ENCODE measurements at regions not wholly inside any gene's neighbourhood (a gene's known extent, or its start where the extent isn't known, plus 50 kb on each side); places are given as distances from the start of the nearest gene placed in this dataset.

DNA sequence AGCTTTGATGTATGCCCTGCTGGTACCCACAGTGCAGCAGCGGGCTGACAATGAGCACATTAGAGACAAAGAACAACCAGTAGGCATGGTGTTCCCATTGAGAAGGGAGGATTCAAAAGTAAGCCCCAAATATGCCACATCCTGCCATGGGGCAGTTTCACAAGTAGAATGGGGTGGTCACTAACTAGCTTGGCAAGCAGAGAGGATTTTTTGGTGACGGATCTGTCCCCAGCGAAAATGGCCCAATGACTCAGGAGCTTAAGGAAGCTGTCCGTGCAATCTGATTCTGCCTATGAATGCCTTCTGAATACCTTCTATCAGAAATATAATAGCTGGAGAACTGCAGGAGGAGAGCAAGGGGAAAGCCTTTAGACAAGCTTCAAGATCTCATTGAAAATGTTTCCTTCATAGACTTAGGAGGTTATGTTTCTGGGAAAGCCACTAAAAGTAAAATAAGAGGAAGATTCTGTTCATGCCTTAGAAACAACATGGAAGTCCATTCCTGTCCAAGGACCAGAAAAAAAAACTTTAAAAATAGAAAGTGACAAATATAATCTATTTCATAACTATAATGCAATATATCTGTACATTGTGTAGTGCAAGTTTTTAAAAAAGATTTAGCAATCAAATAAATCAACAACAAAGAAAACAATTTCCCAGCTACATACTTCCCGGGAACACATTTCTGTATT lies 117.5 kb upstream of the SLC14A2 start:
- ATAC-seq, result no peak

DNA sequence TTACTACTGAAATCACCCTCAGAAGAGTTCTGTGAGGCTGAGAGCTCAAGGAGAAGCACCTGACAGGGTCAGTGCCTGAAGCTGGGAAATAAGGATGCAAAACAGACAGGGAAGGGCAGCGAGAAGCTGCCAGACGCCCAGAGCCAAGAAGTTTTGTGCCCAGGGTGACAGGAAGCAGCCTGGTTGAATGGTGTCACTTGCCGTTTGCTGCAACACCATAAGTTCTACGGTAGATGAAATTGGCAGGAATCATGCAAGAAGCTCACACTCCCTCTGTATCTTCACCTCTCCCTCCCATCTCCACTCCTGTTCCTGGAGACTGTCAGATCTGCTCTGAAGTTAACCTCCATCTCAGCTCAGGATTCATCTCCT lies 117.0 kb upstream of the SLC14A2 start:
- ATAC-seq, result no peak

DNA sequence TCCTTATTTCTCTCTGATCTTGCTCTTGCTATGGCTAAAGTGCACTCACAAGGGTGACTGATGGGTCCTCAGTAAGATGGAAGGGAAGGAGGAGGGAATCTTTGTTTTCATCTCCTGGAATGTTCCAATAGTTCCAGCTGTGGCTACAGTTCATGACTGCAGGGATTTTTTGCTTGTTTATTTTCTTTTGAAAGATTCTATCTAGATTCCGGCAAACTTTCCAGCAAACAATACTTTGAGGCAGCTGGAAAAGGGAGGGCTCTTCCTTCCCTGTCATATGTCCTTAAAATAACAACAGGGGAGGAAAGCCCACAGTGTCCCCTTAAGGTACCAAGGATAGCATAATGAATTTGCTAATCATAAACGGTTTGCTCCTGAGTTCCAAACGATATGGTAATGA lies 111.3 kb upstream of the SLC14A2 start:
- ATAC-seq, result no peak

DNA sequence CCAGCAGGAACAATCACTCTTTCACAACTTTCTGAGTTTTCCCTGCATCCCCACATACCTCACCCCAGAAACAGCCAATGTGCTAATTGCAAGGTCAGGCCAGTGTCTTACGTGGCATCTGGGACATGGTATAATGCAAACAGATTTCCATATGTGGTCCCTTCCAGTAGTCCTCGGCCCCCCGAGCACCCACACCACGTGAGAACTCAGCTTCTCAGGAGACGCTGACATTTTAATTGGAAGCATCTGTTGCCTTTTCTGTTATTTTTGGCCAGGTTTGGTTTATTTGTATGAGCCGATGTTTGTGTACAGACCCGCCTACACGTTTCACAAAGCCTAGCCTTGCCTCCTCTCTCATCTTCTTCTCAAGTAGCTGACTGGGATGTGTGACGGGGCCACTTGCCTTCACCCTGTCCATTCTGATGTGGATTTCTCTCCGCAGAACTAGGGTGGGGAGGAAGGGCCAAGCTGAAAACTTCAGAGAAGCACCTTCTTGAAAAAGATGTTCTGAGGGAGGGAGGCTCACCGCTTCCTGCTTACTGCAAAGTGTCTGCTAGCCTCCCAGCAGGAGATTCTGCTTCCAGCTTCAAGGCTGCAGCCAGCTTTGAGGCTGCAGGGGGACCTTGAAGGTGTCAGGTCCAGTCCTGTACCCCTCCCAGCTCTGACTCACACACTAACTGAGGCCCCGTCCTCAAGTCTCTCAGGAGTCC lies 109.6 kb upstream of the SLC14A2 start:
- no peak for ATAC-seq

DNA sequence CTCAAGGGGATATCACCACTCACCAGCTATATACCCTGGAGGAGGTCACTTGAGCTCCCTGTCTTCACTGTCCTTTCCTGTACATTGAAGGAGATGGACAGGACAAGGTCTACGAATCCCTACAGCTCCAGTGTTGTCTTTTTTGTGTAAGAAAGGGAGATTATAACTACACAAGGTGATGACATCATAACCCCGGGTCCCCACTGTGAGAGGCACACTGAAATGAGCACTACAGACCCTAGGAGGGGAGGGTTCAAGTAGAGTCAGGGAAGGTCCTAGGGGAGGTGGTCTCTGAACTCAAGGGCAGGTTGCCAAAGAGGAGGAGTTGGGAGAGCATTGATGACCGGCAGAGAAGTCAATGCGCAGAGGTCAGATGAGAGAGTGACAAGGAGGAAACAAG lies 108.3 kb upstream of the SLC14A2 start:
- no peak for ATAC-seq

DNA sequence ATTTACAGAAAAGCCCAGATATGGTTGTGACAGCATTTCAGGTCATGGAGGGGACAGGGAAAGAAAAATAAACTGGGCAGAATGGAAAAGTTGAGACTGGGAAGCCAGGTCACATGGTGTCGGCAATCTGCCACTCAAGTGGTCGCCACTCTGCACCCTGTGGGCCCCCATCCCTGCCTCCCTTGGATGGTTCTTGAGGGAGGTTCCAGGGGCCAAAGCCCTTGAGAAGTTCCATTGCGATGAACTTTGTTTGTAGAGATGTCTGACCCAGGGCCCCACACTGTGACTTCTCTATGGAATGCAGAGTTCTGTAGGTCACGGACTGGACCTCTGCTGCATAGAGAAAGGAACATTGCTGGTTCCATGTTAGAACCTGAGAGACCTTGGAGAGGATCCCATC lies 105.7 kb upstream of the SLC14A2 start:
- ATAC-seq, result no peak

DNA sequence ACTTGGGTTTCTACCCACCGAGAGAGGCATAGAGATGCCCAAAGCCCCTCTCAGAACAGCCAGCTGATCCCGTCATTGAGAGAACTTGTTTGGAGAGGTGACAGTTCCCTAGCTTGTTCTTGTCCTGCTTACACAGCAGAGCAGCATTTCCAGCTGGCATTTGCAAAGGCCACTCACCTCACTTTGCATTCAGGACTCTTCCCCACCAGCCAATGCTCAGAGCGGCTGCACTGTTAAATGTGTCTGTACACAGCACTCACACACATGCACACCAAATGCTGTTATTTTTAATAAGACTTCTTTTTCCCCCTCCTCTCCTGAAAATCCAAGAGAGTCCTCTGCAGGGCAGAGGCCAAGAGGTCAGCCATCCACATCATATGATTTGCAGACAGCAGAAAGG lies 104.6 kb upstream of the SLC14A2 start:
- ATAC-seq, result no peak

DNA sequence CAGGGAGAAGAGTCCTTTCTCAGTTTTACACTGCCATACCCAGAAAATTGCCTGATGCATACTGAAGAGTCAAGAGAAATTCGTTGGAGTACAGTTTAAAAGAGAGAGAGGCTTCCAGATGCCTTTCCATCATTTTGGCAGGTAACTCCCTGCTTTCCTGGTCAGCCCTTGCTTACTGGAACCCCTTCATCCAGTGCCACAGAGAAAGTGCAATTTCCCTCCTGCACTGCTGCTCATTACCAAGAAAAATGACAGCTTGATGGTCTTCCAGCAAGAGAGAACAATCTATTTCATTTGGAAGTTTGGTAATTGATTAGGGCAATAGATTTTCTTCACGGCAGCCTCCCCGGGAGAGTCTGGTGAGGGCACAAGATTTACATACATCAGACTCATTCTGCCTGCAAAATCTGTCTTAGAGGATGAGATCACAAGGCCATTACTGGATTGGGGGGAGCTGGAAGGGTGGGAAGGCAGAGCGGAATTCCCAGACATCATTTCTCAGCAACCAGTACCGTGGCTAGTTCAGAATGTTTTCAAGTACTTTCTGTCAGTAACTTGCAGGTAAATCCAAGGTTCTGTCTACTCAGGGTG lies 102.8 kb upstream of the SLC14A2 start:
- ATAC-seq, result no peak

DNA sequence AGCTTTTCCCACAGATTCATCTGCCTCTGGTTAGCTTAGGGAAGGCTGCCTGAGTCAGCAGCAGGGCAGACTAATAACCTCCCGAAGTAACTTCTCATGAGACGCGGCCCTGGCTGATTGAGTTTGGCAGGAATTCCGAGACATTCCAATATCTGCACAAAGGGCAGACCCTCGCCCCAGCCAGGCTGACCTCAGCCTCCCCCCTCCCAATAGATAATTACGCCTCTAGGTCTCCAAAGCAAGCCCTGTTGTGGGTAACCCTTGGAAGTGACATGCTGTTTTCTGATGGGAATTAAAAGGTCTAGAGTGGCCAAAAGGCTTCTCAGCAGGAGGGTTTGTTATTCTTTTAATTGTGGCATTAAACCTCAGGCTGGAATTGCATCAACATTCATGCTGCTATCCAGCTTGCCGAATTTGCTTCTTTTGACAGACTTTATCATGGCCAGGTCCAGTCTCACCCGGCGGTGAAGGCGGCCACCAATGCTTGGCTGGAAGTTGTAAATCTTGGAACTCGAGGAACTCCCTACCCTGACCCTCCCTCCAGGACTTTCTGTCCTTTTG lies 98.0 kb upstream of the SLC14A2 start:
- no peak for ATAC-seq

DNA sequence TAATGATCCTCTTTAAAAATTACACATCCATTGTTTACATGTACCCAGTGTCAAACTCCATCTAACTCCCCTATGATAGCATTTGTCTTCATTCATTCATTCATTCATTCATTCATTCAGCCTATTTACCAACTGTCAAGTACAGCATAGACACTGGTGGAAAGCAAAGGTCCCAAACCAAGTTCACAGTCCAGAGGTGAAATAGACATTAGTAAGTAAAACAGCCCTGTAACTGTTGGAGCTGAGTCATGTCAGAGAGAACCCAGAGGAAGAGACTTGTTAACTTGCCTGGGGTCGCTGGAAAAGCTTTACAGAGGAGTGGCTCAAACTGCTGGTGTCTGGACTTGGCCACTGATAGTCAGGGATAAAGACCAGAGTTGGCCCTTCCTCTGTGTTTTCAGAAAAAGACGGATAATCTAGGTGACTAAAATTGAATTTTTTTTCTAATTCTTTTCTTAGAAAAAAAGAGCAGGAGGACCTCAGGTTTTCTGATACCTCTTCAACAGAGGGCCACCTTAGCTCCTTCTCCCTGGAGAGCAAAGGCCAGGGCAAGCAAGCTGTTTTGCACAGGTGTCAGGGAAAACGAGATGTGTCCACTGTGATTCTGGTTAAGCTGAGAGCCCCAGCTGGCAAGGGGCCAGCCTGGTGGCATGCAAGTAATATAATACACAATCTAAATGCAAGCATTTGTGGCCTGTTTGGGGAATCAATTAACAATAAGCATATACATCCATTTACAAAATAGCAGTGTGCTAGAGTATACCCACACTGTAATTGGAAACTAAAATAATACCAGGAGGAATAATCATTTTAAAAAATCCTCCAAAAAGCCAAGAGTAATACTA lies 96.7 kb upstream of the SLC14A2 start:
- ATAC-seq, result no peak

DNA sequence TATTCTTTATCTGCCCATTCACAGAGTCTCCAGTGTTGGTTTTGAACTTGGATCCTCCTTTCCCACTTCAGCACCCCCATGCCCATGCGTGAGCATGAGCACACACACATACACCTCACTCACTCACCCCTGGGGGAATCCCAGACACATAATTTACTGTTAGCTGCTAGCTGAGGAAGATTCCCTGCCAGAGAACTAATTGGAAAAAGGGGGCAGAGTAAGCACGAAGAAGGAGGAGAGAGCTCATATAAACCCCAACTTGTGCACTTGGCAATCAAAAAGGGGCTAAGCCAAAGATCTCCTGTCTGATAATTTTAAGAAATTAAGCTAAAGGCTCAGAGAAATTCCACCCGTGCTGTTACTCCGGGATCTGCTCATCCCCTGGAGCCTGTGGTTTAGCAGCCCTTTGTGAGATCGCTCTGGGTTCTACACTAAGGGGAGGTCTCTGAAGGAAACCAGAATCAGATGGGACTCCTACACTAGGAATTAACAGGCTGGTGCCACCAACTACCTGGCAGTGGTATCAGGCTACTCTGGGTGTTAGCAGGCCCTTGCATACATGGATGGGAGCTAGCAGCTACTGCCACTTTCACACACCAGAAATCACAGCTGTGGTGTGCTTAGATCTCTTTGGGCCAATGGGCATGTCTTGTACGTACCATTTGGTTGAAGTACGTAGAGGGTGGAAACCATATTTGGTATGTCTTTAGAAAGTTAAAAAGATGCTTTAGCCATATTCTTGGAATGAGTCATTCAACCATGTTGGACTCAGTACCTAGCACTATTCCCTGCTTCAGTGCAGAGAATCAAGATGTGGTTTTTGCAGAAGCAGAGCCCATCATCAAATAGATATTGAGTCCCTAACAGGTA lies 95.6 kb upstream of the SLC14A2 start:
- no peak for ATAC-seq

DNA sequence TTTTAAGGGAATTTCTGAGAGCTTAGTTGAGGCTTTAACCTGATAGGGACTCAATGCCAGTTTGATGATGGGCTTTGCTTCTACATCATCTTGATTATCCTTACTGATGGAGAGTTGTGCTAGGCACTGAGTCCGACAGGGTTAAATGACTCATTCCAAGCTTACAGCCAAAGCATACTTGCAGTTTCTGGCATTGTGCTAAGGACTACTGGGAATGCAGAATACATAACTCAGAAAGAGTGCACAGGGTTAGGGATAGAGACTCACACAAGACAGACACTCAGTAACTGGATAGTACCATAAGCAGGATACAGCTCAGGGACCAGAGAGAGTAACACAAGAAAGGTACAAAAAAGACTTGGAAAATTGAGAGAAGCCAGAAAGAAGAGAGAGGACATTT lies 94.1 kb upstream of the SLC14A2 start:
- no peak for ATAC-seq

DNA sequence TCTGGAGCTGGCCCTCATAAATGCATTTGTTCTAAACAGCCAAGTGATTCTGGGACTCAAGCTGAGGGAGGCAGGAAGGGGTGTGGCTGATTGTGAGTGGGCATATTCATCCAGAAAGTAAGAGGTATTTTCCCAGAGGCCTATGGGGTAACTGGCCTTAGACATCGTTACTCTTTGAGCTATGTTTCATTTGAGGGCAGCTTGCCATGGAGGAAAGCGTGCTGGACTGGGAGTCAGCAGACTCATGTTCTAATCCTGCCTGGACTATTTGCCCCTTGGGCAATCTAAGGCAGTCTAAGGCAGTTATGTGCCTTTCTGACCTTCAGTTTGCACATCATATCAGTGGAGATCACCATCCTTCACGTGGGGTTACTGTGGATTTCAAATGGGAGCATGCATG lies 93.5 kb upstream of the SLC14A2 start:
- ATAC-seq, result no peak

DNA sequence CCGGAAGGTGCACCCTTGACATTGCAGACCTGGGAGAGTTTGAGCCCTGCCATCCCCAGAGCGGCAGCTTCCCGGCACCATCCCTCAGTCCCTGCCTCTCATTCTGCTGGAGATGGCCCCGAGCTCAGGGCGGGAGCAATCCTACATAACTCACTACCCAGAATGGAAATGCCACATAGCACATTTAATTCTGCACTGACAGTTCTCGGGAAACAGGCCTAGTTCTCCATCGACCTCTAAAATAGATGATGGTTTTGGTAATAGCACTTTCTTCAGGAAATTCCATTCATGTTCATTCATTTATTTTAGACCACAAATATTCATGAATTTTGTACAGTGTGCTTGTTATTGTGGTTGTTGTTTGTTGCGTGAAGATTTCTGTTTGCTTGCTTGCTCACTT lies 92.9 kb upstream of the SLC14A2 start:
- no peak for ATAC-seq

DNA sequence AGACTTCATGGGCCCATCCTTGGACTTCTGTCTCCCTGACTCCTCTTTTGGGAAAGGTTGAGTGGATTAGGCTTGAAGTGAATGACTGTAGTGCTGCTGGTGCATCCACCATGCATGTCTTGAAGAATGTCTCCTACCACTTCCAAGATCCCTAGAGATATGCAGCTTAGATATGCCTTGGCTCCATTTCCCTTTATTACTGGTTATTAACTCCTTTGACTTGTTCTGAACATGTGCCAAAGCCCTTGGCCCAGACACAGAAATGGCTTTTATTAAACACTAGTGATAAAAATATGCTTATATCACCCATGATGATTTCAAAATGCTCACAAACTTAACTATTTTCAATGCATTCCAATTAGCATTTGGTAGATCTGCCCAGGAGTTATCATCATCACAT lies 90.0 kb upstream of the SLC14A2 start:
- no peak for ATAC-seq

DNA sequence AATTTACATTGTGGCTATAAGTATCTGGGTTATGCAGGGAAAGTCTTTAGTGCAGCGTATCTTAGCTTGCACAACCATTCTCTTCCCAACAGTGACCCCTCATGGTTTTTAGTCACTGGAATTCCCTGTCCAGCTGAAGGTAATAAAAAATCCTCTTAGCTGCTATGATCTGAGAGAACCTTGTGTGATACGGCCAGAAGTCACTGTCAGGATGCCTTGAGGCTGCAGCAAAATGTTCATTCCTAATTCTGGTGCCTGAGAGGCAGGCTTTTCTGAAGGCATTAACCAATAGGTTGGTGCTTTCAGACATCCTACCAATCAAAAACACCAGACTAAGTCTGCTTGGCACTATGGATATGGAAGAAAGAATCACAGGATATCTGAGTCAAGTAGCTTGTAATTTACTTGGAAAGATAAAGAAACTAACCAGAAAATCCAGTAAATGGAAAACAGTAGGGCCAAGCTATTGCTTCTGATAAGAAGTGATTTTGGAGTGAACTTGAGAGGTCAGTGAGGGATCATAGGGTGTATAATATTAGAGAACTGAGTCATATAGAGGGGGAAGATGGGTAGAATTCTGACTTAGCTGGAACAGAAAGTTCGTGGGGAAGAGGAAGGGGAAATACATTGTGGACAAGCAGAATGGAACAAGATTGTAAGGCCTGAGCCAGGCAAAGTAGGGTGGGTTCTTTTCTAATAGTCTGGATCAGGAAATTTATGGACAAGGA lies 89.0 kb upstream of the SLC14A2 start:
- ATAC-seq, result no peak

DNA sequence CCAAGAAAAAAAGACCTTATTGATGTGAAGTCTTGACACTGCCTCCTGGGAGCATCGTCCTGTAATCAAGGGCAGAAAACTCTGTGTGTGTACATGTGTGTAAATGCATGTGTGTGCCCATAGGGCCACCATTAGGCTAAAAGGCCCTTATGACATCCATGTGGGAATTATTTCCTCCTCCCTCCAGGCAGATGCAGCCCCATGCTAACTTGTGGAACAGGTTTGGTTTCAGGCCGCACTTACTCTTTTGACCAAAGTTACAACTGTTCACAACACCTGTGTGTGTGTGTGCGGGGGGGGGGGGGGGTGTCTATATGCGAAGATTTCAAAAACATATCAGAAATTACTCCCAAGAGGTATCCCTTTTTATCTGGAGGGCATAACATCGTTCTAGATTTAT lies 87.4 kb upstream of the SLC14A2 start:
- ATAC-seq, result no peak

DNA sequence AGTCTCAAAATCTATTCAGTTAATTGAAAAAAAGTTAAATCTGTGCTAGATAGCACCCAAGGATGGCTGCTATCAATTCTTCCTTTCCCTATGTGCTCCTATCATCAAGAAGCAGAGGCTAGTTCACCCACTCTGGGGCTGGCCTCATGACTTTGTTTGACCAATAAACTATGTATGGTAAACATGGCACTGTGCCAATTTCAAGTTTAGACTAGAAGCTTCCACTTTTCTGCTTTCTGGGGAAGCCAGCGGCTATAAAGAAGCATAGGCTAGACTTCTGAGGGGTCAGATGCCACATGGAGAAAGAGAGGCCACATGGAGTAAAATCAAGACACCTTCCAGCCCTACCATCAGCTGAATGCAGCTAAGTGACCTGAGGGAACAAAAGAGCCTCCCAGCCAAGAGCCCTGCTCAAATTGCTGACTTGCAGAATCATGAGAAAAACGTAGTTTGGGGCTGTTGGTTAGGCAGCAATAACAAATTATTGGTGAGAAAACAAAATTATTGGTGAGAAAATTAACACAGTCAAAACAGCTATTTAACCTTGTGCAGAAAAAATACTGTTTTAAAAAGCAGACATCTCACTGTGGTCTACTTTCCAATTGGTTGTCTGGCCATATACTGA lies 86.5 kb upstream of the SLC14A2 start:
- no peak for ATAC-seq

DNA sequence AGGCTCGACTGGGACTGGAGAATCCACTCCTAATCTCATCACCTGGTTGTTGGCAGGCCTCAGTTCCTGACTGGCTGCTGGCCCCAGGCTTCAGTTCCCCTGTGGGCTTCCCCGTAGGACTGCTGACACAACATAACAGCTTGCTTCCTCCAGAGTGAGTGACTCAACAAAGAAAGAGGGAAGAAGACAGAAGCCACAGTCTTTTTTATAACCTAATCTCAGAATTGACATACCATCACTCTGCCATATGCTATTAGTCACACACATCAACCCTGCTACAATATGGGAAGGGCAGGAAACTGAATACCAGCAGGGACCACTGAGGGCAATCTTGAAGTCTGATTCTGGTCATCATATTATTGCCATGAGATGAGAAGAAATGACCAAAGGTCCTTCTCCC lies 76.8 kb upstream of the SLC14A2 start:
- ATAC-seq, result no peak

DNA sequence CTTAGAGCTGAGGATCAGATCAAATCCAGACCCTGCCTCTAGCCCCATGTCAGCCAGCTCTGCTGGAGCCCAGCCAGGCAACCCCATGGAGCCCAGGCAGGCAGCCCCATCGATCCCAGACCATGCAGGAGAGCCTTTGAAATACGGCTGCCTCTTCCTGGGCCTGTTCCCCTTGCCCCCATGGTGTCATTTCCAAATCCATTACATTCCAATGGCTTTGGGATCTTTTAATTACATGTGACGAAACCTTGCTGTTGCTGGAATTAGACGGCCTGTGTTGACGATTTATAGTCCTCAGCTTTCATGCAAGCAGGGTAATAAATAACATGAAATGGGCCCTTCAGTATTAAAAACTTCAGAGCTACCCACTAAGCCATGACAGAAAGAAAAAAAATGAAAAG lies 75.8 kb upstream of the SLC14A2 start:
- ATAC-seq, result no peak

DNA sequence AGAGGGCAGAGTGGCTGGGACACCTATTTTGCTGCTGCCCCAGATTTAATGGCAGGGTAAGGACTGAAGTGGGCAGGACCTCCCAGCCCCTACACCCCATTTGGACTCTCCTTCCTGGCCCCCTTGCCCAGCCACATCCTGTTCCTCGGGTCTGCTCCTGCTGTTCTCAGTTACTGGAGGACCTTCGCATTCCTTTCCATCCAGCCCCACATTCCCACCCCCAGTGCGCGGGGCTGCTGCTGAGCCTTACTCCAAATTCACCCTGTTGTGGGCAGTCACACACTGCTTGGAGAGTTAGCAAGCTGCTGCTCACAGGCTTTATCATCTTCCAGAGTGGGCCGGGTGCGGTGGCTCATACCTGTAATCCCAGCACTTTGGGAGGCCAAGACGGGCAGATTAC lies 75.2 kb upstream of the SLC14A2 start:
- no peak for ATAC-seq

Measured in activated CD4-positive, CD25-positive, alpha-beta regulatory T cell treated with anti-CD3 and anti-CD28 coated beads, Interleukin-2, amount 50 U/mL, for 24 hours (primary cell).